ENCODE measurements at regions not wholly inside any gene's neighbourhood (a gene's known extent, or its start where the extent isn't known, plus 50 kb on each side); places are given as distances from the start of the nearest gene placed in this dataset.
"Not testable (repeated sequence)": the region's sequence is repeated elsewhere in the genome, so short reads cannot be mapped to it uniquely, and the experiment has no call there.

DNA sequence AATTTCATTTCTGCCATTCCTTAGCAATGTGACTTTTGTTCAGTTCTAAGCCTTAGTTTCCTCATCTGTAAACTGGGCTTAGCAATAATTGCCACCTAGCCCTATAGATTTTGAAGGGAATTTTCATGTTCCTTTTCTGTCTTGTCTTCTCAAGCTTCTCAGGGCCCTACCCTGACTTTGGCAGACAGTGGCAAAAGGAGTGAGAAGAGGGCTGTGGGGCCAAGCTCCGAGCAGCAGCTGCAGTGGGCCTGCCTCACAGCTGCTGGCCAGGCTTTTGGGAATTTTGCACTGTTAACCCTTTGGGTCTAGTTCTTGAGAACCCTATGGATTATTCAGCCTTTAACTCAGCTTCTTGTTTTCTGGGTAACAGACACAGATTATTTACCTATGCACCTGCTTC, 67.6 kb upstream of the IGSF1 start:
- DNase-seq, result no peak

DNA sequence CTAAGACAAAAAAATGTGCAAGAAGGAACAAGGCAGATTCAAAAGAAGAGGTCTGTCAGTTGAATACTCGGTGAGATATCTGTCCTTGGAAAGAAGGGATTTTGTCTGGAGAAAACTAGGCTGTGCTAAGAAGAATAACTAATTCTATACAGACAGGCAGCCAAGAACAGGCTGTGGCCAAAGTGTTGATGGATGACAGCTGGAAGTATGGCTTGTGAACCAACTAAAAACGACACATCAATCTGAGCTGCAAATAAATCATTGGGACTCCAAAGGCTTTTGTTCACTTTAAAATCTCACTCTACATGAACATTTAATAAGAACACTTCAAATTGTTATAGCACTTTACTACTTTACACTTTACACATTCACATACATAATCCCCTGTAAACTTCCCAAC, 70.5 kb upstream of the IGSF1 start:
- DNase-seq, result no peak

DNA sequence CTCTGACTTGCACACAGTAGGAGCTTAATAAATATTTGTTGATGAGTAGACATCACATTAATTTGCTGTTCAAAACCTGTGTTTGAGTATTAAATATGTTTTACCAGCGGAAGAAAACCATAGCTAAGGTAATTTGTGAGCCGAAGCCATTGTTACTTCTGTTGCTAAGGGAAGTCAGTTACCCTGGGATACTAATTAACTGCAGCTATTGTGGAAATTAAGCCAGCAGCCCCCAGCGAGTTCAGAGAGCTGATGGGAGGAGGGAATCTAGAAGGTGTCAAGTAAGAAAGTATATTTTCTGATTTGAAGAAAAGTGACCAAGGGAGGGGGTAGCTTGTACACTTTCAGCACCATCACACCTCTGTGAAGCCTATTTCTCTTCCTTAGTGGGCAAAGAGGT, 76.7 kb upstream of the IGSF1 start:
- DNase-seq, result no peak

DNA sequence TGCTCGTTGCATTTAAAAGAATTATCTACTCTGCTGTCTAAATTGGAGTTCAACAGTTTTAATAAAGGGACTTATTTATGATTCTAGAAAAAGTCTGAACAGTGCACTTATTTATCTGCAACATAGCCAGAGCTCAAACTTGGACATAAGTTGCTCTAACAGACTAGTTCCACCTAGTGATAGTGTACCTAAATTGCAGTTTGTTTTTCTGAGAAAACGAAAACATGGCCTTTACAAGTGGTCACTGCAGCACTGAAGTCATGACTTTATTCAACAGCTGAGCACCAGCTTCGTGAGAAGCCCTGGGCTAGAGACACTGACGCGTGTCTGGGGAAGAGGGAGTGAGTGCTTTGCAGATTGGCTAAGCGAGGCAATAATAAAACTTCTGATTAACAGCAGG, 77.3 kb upstream of the IGSF1 start:
- no peak for DNase-seq

DNA sequence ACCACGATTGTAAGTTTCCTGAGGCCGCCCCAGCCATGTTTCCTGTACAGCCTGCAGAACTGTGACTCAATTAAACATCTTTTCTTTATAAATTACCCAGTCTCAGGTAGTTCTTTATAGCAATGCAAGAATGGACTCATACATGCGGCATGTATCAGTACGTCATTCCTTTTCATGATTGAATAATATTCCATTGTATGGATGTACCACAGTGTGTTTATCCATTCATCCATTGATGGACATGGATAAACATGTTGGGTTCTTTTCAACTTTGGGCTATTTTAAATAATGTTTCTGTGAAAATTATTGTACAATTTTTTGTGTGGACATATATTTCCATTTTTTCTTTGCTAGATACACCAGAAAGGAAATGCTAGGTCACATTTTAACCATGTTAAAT, 99.2 kb upstream of the IGSF1 start:
- no peak for DNase-seq

DNA sequence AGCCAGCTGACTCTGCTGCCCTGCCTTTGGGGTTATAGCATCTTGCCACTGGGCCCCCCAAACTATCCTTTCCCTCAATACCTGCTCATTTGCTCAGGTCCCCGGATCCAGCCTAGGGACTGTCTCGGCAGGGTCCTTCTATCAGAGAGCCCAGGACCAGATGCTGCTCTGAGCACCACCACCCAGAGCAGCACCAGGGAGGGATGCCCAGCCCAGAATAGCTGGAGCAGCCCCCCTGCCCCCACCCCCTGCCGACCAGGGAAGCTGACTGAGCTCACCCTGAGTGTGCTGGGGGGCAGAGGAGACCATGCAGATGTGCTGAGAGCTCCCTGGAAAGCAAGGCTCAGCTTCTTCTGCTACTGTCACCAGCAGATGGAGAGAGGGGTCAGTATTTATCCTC, 103.6 kb upstream of the IGSF1 start:
- DNase-seq, result no peak

DNA sequence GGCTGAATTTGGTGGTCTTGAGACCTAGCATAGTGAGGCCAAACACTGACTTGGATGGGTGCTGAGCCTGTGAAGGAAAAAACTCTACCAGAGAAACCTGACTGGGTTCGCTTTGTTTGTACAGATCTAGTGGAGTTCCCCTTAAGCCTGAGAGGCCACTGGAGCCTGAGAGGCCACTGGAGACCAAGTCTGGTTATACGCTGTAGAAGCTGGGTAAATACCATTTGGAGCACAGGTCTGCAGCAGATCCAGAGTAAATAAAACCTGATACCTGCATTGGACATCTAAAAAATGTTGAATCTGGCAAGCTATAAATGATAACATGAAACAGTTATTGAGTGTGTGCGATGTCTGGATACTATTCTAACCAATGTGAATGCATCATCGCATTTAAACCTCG, 104.3 kb upstream of the IGSF1 start:
- DNase-seq, result peak; percentile 40

DNA sequence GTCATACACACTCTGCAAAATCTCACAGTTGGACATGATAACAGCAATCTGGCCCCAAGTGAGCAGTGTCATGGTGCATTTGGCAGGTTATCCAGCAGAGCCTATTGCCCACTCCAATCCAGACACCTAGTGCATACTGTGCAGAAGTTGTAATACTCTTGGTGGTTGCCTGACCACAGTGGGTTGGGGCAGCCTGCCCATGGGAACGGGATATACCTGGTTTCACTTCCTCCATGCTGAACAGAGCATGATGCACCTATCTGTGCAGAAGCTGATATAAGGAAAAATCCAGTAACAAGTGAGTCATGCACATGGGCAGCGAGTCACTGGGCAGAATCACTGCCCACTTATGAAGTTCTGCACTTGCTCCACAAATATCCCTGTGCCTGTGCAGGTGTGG, 105.3 kb upstream of the IGSF1 start:
- no peak for DNase-seq

DNA sequence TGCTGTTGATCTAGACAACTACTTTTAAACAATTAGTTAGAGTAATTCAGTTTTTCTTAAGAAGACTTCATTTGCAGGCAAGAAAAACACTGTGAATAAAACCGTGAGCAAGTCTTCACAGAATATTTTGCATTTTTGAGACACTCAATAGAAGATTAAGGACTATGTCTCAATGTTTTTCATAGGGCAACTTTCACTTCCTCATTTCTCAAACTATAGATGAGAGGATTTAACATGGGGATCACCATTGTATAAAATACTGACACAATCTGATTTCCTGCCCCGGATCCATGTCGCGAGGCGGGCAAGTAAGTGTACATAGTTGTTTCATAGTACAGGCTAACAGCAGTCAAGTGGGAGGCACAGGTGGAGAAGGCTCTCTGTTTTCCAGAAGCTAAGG, 108.8 kb upstream of the IGSF1 start:
- DNase-seq, result no peak

DNA sequence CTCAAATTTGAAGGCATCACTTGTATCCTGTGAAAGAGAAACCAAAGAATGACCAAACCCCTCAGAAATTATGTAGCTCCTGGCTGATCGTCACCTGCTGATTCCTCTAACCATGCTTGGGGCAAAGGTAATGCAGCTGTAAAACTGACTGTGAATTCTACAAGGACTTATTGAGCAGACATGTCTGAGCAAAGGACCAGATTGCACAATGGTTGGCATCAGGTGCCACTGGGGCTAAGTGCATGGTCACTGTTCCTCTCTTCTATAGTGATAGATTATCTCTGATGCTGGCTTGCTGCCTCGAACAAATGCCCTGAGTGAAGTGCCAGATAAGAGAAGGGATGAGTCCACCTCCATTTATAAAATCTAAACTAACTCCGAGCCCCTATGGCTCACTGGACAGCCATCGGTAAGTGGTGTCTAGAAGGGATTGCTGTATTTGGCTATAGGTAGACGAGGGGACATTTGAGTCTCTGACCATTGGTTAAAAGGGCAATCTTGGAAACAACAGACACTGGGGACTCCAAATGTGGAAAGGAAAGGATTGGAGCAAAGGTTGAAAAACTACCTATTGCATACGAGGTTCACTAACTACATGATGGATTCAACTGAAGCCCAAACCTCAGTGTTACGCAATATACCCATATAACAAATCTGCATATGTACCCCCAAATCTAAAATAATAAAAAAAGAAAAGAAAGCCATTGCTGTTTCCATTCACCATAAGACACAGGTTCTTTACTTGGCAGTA, 110.7 kb upstream of the IGSF1 start:
- no peak for DNase-seq

DNA sequence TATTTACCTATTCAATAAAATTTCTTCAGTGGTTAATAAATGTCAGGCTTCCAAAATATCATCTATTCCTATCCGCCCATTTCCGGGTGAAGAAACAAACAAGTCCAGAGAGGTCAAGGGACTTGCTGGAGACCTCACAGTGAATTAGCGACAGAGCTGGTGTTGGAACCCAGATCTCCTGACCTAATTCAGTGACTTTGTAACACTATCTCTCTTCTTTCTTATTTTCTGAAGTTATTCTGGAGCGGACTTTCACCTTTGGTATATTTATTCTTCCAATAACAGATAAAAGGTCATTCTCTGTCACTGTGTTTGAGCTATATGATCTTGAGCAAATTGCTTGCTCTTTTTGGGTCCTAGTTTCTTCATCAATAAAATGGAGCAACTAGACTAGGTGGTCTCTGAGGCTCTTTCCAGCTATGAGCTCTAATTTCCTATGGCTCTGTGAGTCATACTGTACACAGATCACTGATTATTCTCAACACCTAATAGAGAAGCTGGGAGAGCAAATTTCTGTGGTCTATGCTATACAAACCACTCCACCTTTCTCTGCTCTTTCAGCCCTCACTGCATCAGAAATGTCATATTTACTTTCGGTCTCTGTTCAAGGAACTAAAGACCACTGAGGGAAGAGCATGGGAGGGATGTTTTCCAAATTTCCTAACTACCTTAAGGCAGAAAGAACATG, 113.2 kb upstream of the IGSF1 start:
- no peak for DNase-seq

DNA sequence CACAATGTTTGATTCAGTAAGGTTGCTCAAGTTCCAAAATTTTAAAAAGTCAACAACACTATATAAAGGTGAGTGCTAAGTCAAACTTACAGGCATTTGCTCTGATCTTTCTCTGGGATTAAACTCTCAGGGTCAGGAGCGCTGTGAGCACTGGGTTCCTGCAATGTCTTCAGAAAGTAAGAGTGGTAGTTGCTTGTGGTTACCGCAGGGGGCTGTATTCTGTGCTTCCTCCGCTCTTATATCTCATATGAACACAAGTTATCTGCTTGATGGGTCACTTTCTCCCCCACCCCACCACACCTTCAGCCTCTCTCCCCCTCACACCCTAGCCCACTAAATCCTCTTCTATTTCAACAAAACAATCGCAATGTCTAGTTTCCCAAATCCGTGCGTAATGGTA, 116.4 kb upstream of the IGSF1 start:
- DNase-seq, result no peak

DNA sequence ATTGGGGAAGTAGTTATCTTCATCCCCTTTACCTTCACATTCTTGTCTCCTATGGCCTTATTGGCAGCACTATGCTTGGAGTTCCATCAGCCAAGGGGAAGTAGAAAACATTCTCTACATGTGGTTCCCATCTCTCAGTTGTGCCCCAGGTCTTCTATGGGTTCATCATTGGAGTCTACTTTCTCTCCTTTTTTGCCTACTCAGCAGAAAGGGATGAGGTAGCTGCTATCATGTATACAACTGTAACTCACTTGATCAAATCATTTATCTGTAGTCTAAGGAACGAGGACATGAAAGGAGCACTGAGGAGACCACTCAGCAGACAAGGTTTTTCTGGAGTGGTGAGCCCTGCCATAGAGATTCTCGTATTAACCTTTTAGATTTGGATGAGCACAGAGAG, 119.0 kb upstream of the OR13H1 start:
- no peak for DNase-seq

DNA sequence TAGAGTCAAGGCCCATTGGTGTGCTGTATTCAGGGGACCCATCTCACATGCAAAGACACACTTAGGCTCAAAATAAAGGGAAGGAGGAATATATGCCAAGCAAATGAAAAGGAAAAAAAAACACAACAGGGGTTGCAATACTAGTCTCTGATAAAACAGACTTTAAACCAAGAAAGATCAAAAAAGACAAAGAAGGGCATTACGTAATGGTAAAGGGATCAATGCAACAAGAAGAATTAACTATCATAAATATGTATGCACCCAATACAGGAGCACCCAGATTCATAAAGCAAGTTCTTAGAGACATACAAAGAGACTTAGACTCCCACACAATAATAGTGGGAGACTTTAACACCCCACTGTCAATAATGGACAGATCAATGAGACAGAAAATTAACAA, 113.4 kb upstream of the OR13H1 start:
- not testable (repeated sequence) for DNase-seq

DNA sequence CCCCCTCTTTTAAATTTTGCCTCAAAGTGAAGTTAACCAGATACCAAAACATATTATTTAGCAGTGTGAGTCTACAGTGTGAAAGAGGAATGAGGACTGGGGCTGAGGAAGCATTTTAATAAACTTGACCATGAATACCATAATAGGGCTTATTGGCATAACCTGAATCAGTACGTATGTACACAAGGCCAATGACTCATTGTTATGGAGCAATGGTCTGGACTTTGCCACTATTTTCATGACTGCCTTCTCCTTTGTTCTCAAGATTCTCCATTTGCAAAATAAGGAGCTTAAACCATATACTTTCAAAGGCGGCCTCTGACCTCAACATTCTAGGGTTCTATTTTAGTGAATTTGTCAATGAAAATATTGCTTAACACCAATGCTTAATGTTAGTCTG, 102.8 kb upstream of the OR13H1 start:
- no peak for DNase-seq

DNA sequence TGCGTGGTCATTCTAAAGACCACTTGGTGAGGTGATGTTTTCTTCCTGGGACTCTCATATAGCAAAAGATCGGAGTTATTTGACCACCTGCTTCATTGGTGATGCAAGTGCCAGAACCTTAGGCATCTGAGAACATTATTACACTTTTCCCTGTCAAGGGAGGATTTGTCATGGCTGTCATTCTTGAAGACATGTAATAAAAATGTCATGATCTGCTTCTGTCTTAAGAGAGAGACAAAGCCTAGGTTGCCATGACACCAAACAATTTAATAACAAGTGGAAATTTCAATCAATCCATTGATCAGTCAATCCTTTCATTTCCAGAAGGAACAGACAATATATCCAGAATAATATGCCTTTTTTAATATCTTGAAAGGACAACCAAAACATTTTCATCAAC, 97.9 kb upstream of the OR13H1 start:
- no peak for DNase-seq

DNA sequence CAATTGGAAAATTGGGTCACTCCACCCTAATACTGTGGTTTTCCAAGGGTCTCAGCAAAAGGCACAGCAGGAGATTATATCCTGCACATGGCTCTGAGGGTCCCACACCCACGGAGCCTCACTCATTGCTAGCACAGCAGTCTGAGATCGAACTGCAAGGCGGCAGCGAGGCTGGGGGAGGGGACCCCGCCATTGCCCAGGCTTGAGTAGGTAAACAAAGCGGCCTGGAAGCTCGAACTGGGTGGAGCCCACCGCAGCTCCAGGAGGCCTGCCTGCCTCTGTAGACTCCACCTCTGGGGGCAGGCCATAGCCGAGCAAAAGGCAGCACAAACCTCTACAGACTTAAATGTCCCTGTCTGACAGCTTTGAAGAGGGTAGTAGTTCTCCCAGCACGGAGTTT, 82.0 kb upstream of the OR13H1 start:
- not testable (repeated sequence) for DNase-seq

DNA sequence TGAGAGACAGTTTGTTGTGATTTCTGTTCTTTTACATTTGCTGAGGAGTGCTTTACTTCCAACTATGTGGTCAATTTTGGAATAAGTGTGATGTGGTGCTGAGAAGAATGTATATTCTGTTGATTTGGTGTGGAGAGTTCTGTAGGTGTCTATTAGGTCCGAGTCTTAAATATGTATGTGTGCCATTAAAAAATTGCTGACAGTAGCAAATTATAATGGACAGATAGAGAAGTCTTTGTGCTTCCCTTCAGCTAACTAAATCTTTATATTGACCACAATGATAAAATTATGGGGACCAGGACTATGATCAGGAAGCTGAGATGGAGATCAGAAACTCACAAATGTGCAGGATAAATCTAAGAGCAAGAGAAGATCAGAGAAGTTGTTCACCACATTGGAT, 70.1 kb upstream of the OR13H1 start:
- DNase-seq, result not testable (repeated sequence)

DNA sequence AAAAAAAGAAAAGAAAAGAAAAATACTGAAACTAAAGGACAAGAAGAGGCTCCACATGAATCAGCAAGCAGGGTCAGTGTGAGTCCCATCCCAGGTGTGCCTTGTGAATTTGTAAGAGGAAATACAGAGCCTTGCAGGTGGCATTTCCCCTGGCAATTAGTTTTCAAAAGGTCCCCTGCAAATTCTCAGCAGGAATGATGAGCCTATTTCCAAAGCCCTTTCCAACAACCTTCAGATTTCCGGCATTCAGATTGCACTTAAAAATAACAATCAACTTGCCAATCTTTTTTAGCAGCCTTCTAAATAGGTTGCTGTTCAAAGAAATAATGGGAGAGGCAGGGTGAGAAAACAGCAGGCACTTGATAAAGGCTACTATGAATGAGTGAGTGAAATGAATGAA, 66.4 kb upstream of the OR13H1 start:
- DNase-seq, result no peak
